GM18858 (cell line): ENCODE measurements at regions not wholly inside any gene's neighbourhood (a gene's known extent, or its start where the extent isn't known, plus 50 kb on each side); places are given as distances from the start of the nearest gene placed in this dataset.

Experiments
- ATAC-seq: cut with Tn5 transposase; IDR thresholded peaks from one replicate; pipeline ENCODE4 v1.9.1; 2021; ENCODE audit not compliant: unreplicated experiment

- no peak for ATAC-seq
Measured at GRCh38 chr14:25551674-25552073, 501.7 kb upstream of the STXBP6 start.

GRCh38 chr14:25546826-25547225, 496.9 kb upstream of the STXBP6 start:
- no peak for ATAC-seq

- ATAC-seq = no peak
Measured at GRCh38 chr14:25537846-25538455, 488.0 kb upstream of the STXBP6 start.

GRCh38 chr14:25526290-25526689, 476.3 kb upstream of the STXBP6 start:
- ATAC-seq = no peak

GRCh38 chr14:25522926-25523325, 473.0 kb upstream of the STXBP6 start:
- ATAC-seq = no peak

GRCh38 chr14:25522116-25522515, 472.2 kb upstream of the STXBP6 start:
- ATAC-seq = no peak

GRCh38 chr14:25521616-25522015, 471.7 kb upstream of the STXBP6 start:
- ATAC-seq = no peak

GRCh38 chr14:25520821-25521220, 470.9 kb upstream of the STXBP6 start:
- ATAC-seq = no peak

- ATAC-seq = no peak
Measured at GRCh38 chr14:25518364-25518763, 468.4 kb upstream of the STXBP6 start.

GRCh38 chr14:25516838-25517237, 466.9 kb upstream of the STXBP6 start:
- ATAC-seq = no peak

GRCh38 chr14:25508845-25509244, 458.9 kb upstream of the STXBP6 start:
- ATAC-seq = no peak

GRCh38 chr14:25501749-25502148, 451.8 kb upstream of the STXBP6 start:
- ATAC-seq = no peak

- no peak for ATAC-seq
Measured at GRCh38 chr14:25488961-25489360, 439.0 kb upstream of the STXBP6 start.

- no peak for ATAC-seq
Measured at GRCh38 chr14:25485381-25485780, 435.4 kb upstream of the STXBP6 start.

- ATAC-seq = no peak
Measured at GRCh38 chr14:25484906-25485305, 435.0 kb upstream of the STXBP6 start.

GRCh38 chr14:25484235-25484634, 434.3 kb upstream of the STXBP6 start:
- ATAC-seq = no peak

- ATAC-seq = no peak
Measured at GRCh38 chr14:25477316-25478098, 427.6 kb upstream of the STXBP6 start.

GRCh38 chr14:25472700-25473099, 422.8 kb upstream of the STXBP6 start:
- ATAC-seq = no peak

GRCh38 chr14:25464772-25465171, 414.8 kb upstream of the STXBP6 start:
- no peak for ATAC-seq

GRCh38 chr14:25464078-25464477, 414.1 kb upstream of the STXBP6 start:
- no peak for ATAC-seq

GRCh38 chr14:25463480-25463879, 413.5 kb upstream of the STXBP6 start:
- ATAC-seq = no peak

GRCh38 chr14:25461780-25462179, 411.8 kb upstream of the STXBP6 start:
- ATAC-seq = no peak

GRCh38 chr14:25444381-25444780, 394.4 kb upstream of the STXBP6 start:
- ATAC-seq = no peak
